OCI-LY1 (cell line): ENCODE measurements at regions not wholly inside any gene's neighbourhood (a gene's known extent, or its start where the extent isn't known, plus 50 kb on each side); places are given as distances from the start of the nearest gene placed in this dataset.

Experiments
- CTCF ChIP-seq: fragments of 200-600 bp; sonication (generic), shearing (Covaris generic); IDR thresholded peaks from 2 replicates; pipeline ENCODE4 v1.5.1; 2017; ENCODE audit warnings: mild to moderate bottlenecking, antibody characterized with exemption, low read length, moderate library complexity, mixed read lengths
- EZH2 ChIP-seq: fragments of 200-600 bp; sonication (generic), shearing (Covaris generic); IDR thresholded peaks from 2 replicates; pipeline ENCODE4 v1.8.0; 2017; ENCODE audit warnings: borderline replicate concordance, mixed run types, mild to moderate bottlenecking, antibody characterized with exemption, low read length, moderate library complexity, mixed read lengths

DNA sequence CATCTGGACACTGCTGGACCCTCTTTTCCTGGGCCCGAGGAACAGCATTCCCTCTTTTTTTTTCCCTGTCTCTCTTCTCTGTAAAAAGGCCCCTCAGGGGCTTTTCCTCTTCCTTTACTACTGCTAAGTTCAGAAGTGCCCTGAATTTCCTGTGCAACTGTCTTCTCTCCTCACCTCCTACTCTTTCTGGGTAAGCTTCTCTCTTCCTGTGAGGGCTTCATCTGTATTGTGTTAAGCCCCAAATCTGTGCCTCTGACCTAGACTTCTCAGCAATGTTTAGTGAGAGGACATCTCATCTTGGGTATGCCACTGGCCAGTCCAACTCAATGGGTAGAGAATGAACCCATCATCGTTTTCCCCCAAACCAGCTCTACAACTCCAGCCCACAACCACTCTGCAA lies 174.2 kb downstream of the PTEN start:
- no peak for TF ChIP-seq EZH2
- TF ChIP-seq CTCF = no peak
